ENCODE measurements at regions not wholly inside any gene's neighbourhood (a gene's known extent, or its start where the extent isn't known, plus 50 kb on each side); places are given as distances from the start of the nearest gene placed in this dataset.

DNA sequence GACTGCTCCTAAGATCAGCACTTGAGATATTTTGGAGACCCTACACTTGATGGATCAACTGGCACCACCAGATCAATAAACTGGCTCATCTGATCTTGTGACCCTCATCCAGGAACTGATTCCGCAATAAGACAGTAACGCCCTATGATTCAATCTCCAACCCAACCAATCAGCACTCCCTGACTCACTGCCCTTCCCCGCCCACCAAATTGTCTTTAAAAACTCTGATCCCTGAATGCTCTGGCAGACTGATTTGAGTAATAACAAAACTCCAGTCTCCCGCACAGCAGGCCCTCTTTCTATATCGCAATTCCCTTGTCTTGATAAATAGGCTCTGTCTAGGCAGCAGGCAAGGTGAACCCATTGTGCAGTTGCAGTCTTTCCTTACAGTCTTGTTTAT is 677.0 kb downstream of the LRRC70 start:
- no peak for DNase-seq
- WGBS, 2 donors, result 80 to 81% methylated on average over 5 of the region's 5 CpGs
- no peak overlapping the region for H3K27ac ChIP-seq (ENCODE audit: low read depth in 1 of 2, low read length in 2 of 2)
- H3K36me3 ChIP-seq (ENCODE audit: control insufficient read depth in 1 of 2, insufficient read depth in 2 of 2, low read length in 1 of 2), result no peaks in the 10 kb centered on the region
- ATAC-seq (ENCODE audit: low FRiP score), result no peak
- intact Hi-C loops (cut with DNase I), result no loop called here
- no peaks in the 10 kb centered on the region for H3K27me3 ChIP-seq (ENCODE audit: control insufficient read depth in 1 of 2, insufficient read depth in 2 of 2, low read length in 1 of 2)
- H3K4me1 ChIP-seq (ENCODE audit: control insufficient read depth in 1 of 2, insufficient read depth in 2 of 2, low read length in 2 of 2), result no peaks in the 10 kb centered on the region
- H3K9me3 ChIP-seq (ENCODE audit: control insufficient read depth, low read length), result no peaks in the 10 kb centered on the region
- no peak overlapping the region for H3K4me3 ChIP-seq (ENCODE audit: low read length in 2 of 2)

DNA sequence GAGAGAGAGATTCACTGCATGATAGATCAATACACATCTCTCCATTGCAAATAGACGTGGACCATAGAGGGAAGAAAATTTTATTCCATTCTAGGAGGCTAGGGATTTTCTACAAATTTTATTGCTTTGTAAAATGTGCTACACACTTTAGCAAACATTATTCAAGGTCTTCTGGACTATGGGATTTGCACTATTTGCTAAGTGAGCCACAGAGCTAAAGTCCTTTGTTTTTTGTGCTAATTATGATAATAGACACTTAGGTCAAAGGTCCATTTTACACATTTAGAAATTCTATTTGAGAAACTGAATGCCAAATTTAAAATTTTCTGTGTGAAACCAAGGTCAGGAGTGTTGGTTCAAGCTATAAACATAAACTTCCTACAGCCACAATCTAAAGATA is 672.3 kb downstream of the LRRC70 start:
- DNase-seq, result no peak
- intact Hi-C loops (cut with DNase I), result no loop called here
- 64 to 82% methylated on average over 1 of the region's 1 CpG for WGBS, 2 donors
- no peaks in the 10 kb centered on the region for H3K27me3 ChIP-seq (ENCODE audit: control insufficient read depth in 1 of 2, insufficient read depth in 2 of 2, low read length in 1 of 2)
- H3K4me1 ChIP-seq (ENCODE audit: control insufficient read depth in 1 of 2, insufficient read depth in 2 of 2, low read length in 2 of 2), result no peaks in the 10 kb centered on the region
- ATAC-seq (ENCODE audit: low FRiP score), result no peak
- no peak overlapping the region for H3K27ac ChIP-seq (ENCODE audit: low read depth in 1 of 2, low read length in 2 of 2)
- no peaks in the 10 kb centered on the region for H3K36me3 ChIP-seq (ENCODE audit: control insufficient read depth in 1 of 2, insufficient read depth in 2 of 2, low read length in 1 of 2)
- H3K9me3 ChIP-seq (ENCODE audit: control insufficient read depth, low read length), result no peaks in the 10 kb centered on the region
- H3K4me3 ChIP-seq (ENCODE audit: low read length in 2 of 2), result no peak overlapping the region

DNA sequence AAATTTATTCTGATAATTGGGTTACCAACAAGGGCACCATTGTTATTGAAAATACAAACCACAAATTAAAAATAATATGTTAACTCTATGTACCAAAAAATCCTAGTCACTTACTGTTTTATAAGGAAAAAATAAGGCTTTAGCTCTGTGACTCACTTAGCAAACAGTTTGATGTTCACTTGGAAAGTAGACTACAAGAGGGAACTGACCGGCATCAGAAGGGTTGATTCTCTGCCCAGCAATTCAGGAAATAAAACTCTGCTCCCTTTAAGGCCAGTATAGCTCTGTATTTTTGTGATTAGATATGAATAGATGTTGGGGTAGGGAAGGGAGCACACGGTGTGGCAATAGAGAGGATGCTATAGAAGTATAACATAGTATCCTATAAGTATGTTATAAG is 671.3 kb downstream of the LRRC70 start:
- no peaks in the 10 kb centered on the region for H3K27me3 ChIP-seq (ENCODE audit: control insufficient read depth in 1 of 2, insufficient read depth in 2 of 2, low read length in 1 of 2)
- WGBS, 2 donors, result 65 to 67% methylated on average over 2 of the region's 2 CpGs

DNA sequence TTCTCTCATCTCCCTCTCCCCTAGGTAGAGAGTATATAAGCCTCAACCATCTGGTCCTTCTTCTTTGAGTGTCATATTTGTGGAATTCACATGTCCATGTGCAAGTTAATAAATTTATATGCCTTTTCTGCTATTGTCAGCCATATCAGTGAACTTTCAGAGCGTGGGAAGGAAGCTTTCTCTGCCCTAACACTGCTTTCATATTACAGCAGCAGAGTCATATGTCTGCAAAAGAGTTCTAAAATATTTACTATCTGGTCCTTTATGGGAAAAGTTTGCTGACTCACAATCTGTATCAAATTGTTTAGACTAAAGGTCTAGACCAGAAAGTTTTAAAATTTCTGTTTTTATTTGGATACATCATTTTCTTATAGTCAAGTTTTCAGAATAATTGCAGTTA is 669.0 kb downstream of the LRRC70 start:
- H3K36me3 ChIP-seq (ENCODE audit: control insufficient read depth in 1 of 2, insufficient read depth in 2 of 2, low read length in 1 of 2), result no peaks in the 10 kb centered on the region
- no peaks in the 10 kb centered on the region for H3K27me3 ChIP-seq (ENCODE audit: control insufficient read depth in 1 of 2, insufficient read depth in 2 of 2, low read length in 1 of 2)
- intact Hi-C loops (cut with DNase I), result no loop called here
- WGBS, 2 donors, result 46 to 68% methylated on average over 1 of the region's 1 CpG
- no peaks in the 10 kb centered on the region for H3K4me1 ChIP-seq (ENCODE audit: control insufficient read depth in 1 of 2, insufficient read depth in 2 of 2, low read length in 2 of 2)
- ATAC-seq (ENCODE audit: low FRiP score) (no peak), DNase-seq (no peak)
- H3K4me3 ChIP-seq (ENCODE audit: low read length in 2 of 2), result no peak overlapping the region
- H3K9me3 ChIP-seq (ENCODE audit: control insufficient read depth, low read length), result no peaks in the 10 kb centered on the region
- no peak overlapping the region for H3K27ac ChIP-seq (ENCODE audit: low read depth in 1 of 2, low read length in 2 of 2)

More for the DNA sequence above, 671.3 kb downstream of the LRRC70 start:
- Histone ChIP-seq H3K4me1 (ENCODE audit: control insufficient read depth in 1 of 2, insufficient read depth in 2 of 2, low read length in 2 of 2) (no peaks in the 10 kb centered on the region), H3K36me3 (ENCODE audit: control insufficient read depth in 1 of 2, insufficient read depth in 2 of 2, low read length in 1 of 2) (no peaks in the 10 kb centered on the region), H3K9me3 (ENCODE audit: control insufficient read depth, low read length) (no peaks in the 10 kb centered on the region), H3K4me3 (ENCODE audit: low read length in 2 of 2) (no peak overlapping the region), H3K27ac (ENCODE audit: low read depth in 1 of 2, low read length in 2 of 2) (no peak overlapping the region)
- intact Hi-C loops (cut with DNase I), result no loop called here
- ATAC-seq (ENCODE audit: low FRiP score) (no peak), DNase-seq (no peak)

DNA sequence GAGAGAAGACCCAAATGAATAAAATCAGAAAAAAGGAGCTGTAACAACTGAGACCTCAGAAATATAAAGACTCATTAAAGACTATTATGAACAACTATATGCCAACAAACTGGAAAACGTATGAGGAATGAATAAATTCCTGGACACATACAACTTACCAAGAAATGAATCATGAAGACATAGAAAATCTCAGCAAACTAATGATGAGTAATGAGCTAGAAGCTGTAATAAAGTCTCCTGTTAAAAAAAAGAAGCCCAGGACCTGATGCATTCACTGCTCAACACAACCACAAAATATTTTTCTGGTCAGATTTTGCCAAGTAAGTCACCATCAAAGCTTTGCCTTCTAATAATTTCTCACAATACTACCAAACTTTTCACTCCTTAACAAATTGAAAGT is 666.7 kb downstream of the LRRC70 start:
- H3K4me1 ChIP-seq (ENCODE audit: control insufficient read depth in 1 of 2, insufficient read depth in 2 of 2, low read length in 2 of 2), result no peaks in the 10 kb centered on the region
- WGBS, 2 donors, result 59 to 60% methylated on average over 1 of the region's 1 CpG
- H3K36me3 ChIP-seq (ENCODE audit: control insufficient read depth in 1 of 2, insufficient read depth in 2 of 2, low read length in 1 of 2), result no peaks in the 10 kb centered on the region
- ATAC-seq (ENCODE audit: low FRiP score), result no peak
- no peak for DNase-seq
- no peak overlapping the region for H3K4me3 ChIP-seq (ENCODE audit: low read length in 2 of 2)
- intact Hi-C loops (cut with DNase I), result no loop called here
- H3K27me3 ChIP-seq (ENCODE audit: control insufficient read depth in 1 of 2, insufficient read depth in 2 of 2, low read length in 1 of 2), result no peaks in the 10 kb centered on the region
- H3K27ac ChIP-seq (ENCODE audit: low read depth in 1 of 2, low read length in 2 of 2), result no peak overlapping the region
- H3K9me3 ChIP-seq (ENCODE audit: control insufficient read depth, low read length), result peaks cover 1% of the 10 kb centered on the region

DNA sequence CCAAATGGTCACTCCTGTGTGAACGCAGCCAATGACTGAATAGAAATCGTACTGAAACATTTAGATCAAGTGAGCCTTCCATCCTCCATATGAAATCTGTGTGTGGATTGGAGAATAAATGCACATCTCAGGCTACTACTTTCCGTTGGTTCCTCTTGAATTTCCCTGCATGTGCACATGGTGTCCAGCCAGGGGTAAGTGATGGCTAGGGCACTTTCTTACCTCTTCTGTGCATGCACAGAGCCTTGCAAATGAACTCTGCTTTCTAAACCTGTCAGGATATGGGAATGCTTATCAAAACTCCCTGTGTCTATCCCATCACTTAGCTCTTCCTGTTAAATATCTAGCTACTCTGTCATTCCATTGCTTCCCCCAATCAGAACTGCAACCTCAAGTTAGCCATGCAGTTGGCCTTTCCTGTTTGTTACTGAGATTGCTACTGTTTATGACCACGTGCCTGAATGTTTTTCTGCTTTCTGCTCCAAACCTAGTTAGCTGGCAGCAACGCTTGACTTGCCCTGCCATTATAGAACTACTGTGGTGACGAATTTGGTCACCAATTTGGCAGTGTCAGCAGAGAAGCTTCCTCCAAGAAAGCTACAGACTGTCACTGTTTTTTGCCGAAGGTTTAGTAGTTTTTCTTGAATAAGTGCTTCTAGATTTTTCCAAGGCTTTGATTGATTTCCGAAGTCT is 661.6 kb downstream of the LRRC70 start:
- Histone ChIP-seq H3K4me1 (ENCODE audit: control insufficient read depth in 1 of 2, insufficient read depth in 2 of 2, low read length in 2 of 2) (no peaks in the 10 kb centered on the region), H3K27ac (ENCODE audit: low read depth in 1 of 2, low read length in 2 of 2) (no peak overlapping the region), H3K9me3 (ENCODE audit: control insufficient read depth, low read length) (peaks cover 2% of the 10 kb centered on the region), H3K27me3 (ENCODE audit: control insufficient read depth in 1 of 2, insufficient read depth in 2 of 2, low read length in 1 of 2) (no peaks in the 10 kb centered on the region), H3K4me3 (ENCODE audit: low read length in 2 of 2) (no peak overlapping the region), H3K36me3 (ENCODE audit: control insufficient read depth in 1 of 2, insufficient read depth in 2 of 2, low read length in 1 of 2) (no peaks in the 10 kb centered on the region)
- ATAC-seq (ENCODE audit: low FRiP score) (no peak), DNase-seq (no peak)
- intact Hi-C loops (cut with DNase I), result no loop called here
- 67% methylated on average over 8 of the region's 8 CpGs for WGBS, 2 donors

DNA sequence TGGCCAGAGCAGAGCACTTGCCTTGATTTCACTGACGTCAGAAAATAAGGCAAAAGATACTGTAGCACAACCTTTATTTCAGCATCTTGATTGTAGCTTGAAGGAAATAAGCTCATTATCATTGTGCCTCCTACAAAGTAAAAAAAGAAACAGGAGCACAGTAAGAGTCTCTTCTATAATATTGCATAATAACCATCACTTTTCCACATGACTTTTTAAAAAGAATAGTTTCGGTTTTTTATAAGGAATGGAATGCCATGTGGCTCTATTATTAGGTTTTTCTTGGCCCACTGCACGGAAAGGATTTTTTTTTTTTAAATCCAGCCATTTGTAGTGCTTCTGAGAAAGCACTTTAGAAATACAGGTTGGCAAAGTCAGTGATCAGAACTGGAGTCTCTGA is 655.3 kb downstream of the LRRC70 start:
- Histone ChIP-seq H3K27me3 (ENCODE audit: control insufficient read depth in 1 of 2, insufficient read depth in 2 of 2, low read length in 1 of 2) (no peaks in the 10 kb centered on the region), H3K4me1 (ENCODE audit: control insufficient read depth in 1 of 2, insufficient read depth in 2 of 2, low read length in 2 of 2) (peaks cover 0 to 3% of the 10 kb centered on the region in 2 donors), H3K9me3 (ENCODE audit: control insufficient read depth, low read length) (no peaks in the 10 kb centered on the region), H3K27ac (ENCODE audit: low read depth in 1 of 2, low read length in 2 of 2) (no peak overlapping the region), H3K4me3 (ENCODE audit: low read length in 2 of 2) (peak overlapping the region; percentile 2 to 18), H3K36me3 (ENCODE audit: control insufficient read depth in 1 of 2, insufficient read depth in 2 of 2, low read length in 1 of 2) (no peaks in the 10 kb centered on the region)
- intact Hi-C loops (cut with DNase I), result no loop called here
- DNase-seq (no peak), ATAC-seq (ENCODE audit: low FRiP score) (peak; percentile 66)
- WGBS, 2 donors, result 3% methylated on average over 3 of the region's 3 CpGs

DNA sequence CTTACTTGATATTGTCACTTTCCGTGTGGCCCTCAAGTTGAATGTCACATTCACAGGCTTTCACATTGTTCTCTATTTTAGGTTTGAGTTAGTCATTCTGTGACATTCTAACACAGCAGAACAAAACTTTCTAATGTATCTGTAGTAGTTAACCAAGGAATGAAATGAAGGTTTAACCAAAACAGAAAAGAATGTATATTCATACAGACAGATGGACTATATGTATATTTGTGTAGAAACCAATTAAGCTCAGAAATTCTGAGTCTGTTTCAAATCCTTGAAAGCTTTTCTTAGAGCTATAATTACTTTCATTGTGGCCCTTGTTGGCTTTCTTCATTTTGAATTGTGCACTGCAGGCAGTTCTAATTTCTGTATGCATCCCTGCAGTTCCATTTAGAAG is 654.7 kb downstream of the LRRC70 start:
- no peak for ATAC-seq (ENCODE audit: low FRiP score)
- intact Hi-C loops (cut with DNase I), result no loop called here
- WGBS, 2 donors, result 26 to 41% methylated on average over 1 of the region's 1 CpG

DNA sequence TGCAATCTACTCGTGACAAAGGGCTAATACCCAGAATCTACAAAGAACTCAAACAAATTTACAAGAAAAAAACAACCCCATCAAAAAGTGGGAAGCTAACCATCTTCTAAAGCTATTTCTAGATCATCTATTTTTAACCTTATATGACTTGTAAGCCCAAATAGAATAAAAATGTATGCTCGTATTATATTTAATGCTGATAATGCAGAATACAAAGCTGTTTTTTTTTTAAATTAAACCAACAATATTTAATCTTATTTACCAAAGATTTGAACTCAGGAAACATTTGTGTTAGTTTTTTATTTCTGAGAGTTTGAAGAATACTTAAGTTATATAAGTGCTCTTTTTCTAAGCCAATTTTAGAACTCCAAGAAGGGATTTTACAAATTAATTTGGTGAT is 652.1 kb downstream of the LRRC70 start:
- H3K36me3 ChIP-seq (ENCODE audit: control insufficient read depth in 1 of 2, insufficient read depth in 2 of 2, low read length in 1 of 2), result no peaks in the 10 kb centered on the region
- no peak overlapping the region for H3K27ac ChIP-seq (ENCODE audit: low read depth in 1 of 2, low read length in 2 of 2)
- H3K9me3 ChIP-seq (ENCODE audit: control insufficient read depth, low read length), result no peaks in the 10 kb centered on the region
- intact Hi-C loops (cut with DNase I), result no loop called here
- no peak for DNase-seq
- no peaks in the 10 kb centered on the region for H3K27me3 ChIP-seq (ENCODE audit: control insufficient read depth in 1 of 2, insufficient read depth in 2 of 2, low read length in 1 of 2)
- H3K4me3 ChIP-seq (ENCODE audit: low read length in 2 of 2), result no peak overlapping the region
- no peak for ATAC-seq (ENCODE audit: low FRiP score)
- WGBS, 2 donors, result 64 to 66% methylated on average over 2 of the region's 2 CpGs
- H3K4me1 ChIP-seq (ENCODE audit: control insufficient read depth in 1 of 2, insufficient read depth in 2 of 2, low read length in 2 of 2), result peaks cover 0 to 3% of the 10 kb centered on the region in 2 donors

More for the DNA sequence above, 654.7 kb downstream of the LRRC70 start:
- no peak overlapping the region for H3K27ac ChIP-seq (ENCODE audit: low read depth in 1 of 2, low read length in 2 of 2)
- no peaks in the 10 kb centered on the region for H3K36me3 ChIP-seq (ENCODE audit: control insufficient read depth in 1 of 2, insufficient read depth in 2 of 2, low read length in 1 of 2)
- no peaks in the 10 kb centered on the region for H3K9me3 ChIP-seq (ENCODE audit: control insufficient read depth, low read length)
- no peaks in the 10 kb centered on the region for H3K27me3 ChIP-seq (ENCODE audit: control insufficient read depth in 1 of 2, insufficient read depth in 2 of 2, low read length in 1 of 2)
- H3K4me1 ChIP-seq (ENCODE audit: control insufficient read depth in 1 of 2, insufficient read depth in 2 of 2, low read length in 2 of 2), result peaks cover 0 to 3% of the 10 kb centered on the region in 2 donors
- DNase-seq, result no peak
- no peak overlapping the region for H3K4me3 ChIP-seq (ENCODE audit: low read length in 2 of 2)

Data from aorta (tissue), 5 donors.